Ishikawa (cell line): ENCODE measurements at regions not wholly inside any gene's neighbourhood (a gene's known extent, or its start where the extent isn't known, plus 50 kb on each side); places are given as distances from the start of the nearest gene placed in this dataset.
A peak's percentile ranks its signal among the peaks of the same experiment; 100 is the strongest.

Experiments
- CEBPB ChIP-seq: IDR thresholded peaks from 2 replicates; pipeline ENCODE4 v1.6.1; 2012
- CREB1 ChIP-seq: IDR thresholded peaks from 2 replicates; pipeline ENCODE4 v1.6.1; 2012; ENCODE audit warnings: low read depth
- EGR1 ChIP-seq: IDR thresholded peaks from 2 replicates; pipeline ENCODE4 v1.6.1; 2012
- EP300 ChIP-seq: IDR thresholded peaks from 2 replicates; pipeline ENCODE4 v1.6.1; 2012; ENCODE audit warnings: borderline replicate concordance
- FOXM1 ChIP-seq: IDR thresholded peaks from 2 replicates; pipeline ENCODE4 v1.6.1; 2012; ENCODE audit warnings: low read depth, borderline replicate concordance
- NFIC ChIP-seq: IDR thresholded peaks from 2 replicates; pipeline ENCODE4 v1.6.1; 2012
- RAD21 ChIP-seq: IDR thresholded peaks from 2 replicates; pipeline ENCODE4 v1.6.1; 2012; ENCODE audit warnings: low read depth
- TAF1 ChIP-seq: IDR thresholded peaks from 2 replicates; pipeline ENCODE4 v1.6.1; 2012; ENCODE audit warnings: low read depth, mild to moderate bottlenecking
- TCF12 ChIP-seq: IDR thresholded peaks from 2 replicates; pipeline ENCODE4 v1.6.1; 2012; ENCODE audit warnings: low read depth
- TEAD4 ChIP-seq: IDR thresholded peaks from 2 replicates; pipeline ENCODE4 v1.6.1; 2012
- YY1 ChIP-seq: IDR thresholded peaks from 2 replicates; pipeline ENCODE4 v1.6.1; 2012; ENCODE audit warnings: low read depth
- ZBTB7A ChIP-seq: IDR thresholded peaks from 2 replicates; pipeline ENCODE4 v1.6.1; 2012; ENCODE audit warnings: low read depth
- TF ChIP-seq, protein P1 (sequence below): IDR thresholded peaks from 2 replicates; pipeline ENCODE4 v1.6.1; 2012
- TF ChIP-seq, protein P2 (sequence below): IDR thresholded peaks from 2 replicates; pipeline ENCODE4 v1.6.1; 2012; ENCODE audit warnings: low read depth, mild to moderate bottlenecking
- TF ChIP-seq, protein P3 (sequence below): IDR thresholded peaks from 2 replicates; pipeline ENCODE4 v1.6.1; 2012

DNA sequence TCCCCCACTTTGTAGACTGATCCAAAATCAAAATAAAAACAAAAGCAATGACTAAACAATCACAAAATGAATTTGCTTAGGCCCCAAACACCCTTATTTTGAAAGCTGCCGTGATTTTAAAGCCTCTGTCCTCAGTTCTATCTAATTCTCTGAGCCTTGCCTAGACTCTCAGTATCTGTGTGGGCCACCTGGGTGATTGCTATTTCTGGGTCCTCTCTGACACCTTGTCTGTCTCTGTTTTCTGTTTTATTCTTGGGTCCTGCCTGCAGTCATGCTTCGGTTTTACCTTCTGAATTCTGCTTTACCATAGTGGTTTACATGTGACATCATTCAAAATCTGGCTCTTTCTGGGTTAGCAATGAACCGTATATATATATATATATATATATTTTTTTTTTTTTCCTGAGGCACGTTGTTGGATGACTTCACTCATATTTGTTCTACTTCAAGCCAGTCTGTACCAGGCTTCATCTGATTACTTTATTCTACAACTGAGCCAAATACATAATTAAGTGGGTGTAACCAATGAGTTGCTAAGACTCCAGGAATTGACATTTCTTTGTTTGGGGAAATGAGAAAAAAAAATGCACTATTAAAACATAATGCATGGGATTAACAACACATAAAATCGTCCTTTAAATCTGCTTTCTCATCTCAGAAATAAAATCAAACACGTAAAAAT is 710.7 kb upstream of the SLIT2 start:
- TF ChIP-seq TAF1, result no peak
- TF ChIP-seq CREB1, result no peak
- TF ChIP-seq, protein P1, sequence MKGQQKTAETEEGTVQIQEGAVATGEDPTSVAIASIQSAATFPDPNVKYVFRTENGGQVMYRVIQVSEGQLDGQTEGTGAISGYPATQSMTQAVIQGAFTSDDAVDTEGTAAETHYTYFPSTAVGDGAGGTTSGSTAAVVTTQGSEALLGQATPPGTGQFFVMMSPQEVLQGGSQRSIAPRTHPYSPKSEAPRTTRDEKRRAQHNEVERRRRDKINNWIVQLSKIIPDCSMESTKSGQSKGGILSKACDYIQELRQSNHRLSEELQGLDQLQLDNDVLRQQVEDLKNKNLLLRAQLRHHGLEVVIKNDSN, result no peak
- TF ChIP-seq, protein P2, sequence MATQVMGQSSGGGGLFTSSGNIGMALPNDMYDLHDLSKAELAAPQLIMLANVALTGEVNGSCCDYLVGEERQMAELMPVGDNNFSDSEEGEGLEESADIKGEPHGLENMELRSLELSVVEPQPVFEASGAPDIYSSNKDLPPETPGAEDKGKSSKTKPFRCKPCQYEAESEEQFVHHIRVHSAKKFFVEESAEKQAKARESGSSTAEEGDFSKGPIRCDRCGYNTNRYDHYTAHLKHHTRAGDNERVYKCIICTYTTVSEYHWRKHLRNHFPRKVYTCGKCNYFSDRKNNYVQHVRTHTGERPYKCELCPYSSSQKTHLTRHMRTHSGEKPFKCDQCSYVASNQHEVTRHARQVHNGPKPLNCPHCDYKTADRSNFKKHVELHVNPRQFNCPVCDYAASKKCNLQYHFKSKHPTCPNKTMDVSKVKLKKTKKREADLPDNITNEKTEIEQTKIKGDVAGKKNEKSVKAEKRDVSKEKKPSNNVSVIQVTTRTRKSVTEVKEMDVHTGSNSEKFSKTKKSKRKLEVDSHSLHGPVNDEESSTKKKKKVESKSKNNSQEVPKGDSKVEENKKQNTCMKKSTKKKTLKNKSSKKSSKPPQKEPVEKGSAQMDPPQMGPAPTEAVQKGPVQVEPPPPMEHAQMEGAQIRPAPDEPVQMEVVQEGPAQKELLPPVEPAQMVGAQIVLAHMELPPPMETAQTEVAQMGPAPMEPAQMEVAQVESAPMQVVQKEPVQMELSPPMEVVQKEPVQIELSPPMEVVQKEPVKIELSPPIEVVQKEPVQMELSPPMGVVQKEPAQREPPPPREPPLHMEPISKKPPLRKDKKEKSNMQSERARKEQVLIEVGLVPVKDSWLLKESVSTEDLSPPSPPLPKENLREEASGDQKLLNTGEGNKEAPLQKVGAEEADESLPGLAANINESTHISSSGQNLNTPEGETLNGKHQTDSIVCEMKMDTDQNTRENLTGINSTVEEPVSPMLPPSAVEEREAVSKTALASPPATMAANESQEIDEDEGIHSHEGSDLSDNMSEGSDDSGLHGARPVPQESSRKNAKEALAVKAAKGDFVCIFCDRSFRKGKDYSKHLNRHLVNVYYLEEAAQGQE, result no peak
- no peak for TF ChIP-seq CEBPB
- no peak for TF ChIP-seq YY1
- no peak for TF ChIP-seq TCF12
- TF ChIP-seq EGR1, result no peak
- TF ChIP-seq, protein P3, sequence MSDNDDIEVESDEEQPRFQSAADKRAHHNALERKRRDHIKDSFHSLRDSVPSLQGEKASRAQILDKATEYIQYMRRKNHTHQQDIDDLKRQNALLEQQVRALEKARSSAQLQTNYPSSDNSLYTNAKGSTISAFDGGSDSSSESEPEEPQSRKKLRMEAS, result no peak
- no peak for TF ChIP-seq FOXM1

DNA sequence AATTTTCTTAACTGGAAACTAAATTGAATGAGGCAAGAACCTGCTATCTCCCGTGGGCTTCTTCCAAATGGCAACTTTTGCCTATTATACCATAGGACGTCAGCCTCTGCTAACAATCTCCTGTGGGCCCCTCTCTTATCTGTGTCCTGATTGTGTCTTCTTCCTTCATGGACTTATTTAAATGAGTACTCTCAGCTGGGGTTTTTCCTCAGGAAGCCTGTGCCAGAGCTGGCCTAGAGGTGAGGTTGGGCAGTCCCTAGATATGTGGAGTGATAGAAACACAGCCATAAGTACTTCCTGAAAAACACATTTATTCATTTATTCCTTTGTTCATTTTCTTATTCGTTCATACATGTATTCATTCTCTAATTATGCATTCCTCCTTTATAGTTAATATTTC is 712.5 kb upstream of the SLIT2 start:
- no peak for TF ChIP-seq YY1
- no peak for TF ChIP-seq CEBPB
- no peak for TF ChIP-seq TEAD4
- no peak for TF ChIP-seq EGR1
- TF ChIP-seq, protein P1, result no peak

DNA sequence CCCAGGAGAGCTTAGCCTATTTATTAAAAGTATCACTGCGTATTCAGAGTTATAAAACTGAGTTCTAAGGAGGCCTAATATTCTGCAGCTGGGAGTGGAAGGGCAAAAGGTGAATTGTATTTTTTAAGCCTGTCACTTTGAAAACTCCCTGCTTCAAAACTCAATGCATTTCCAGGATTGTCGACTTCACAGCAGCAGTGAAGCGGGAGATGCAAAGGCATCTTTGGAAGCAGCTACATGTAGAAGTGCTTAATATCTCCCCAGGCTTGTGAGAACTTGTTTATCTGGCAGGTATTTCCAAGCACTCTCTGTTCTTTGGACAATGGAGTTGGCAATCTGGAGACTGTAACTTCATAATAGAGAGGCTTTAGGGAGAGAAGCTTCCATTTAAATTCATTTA is 717.5 kb upstream of the SLIT2 start:
- TF ChIP-seq, protein P2, result no peak
- TF ChIP-seq YY1, result no peak
- no peak for TF ChIP-seq TEAD4
- TF ChIP-seq, protein P3, result no peak
- TF ChIP-seq NFIC, result no peak
- TF ChIP-seq, protein P1, result no peak
- TF ChIP-seq TCF12, result no peak
- TF ChIP-seq CEBPB, result no peak
- TF ChIP-seq TAF1, result no peak
- no peak for TF ChIP-seq CREB1
- no peak for TF ChIP-seq FOXM1
- TF ChIP-seq RAD21, result no peak
- TF ChIP-seq ZBTB7A, result no peak

DNA sequence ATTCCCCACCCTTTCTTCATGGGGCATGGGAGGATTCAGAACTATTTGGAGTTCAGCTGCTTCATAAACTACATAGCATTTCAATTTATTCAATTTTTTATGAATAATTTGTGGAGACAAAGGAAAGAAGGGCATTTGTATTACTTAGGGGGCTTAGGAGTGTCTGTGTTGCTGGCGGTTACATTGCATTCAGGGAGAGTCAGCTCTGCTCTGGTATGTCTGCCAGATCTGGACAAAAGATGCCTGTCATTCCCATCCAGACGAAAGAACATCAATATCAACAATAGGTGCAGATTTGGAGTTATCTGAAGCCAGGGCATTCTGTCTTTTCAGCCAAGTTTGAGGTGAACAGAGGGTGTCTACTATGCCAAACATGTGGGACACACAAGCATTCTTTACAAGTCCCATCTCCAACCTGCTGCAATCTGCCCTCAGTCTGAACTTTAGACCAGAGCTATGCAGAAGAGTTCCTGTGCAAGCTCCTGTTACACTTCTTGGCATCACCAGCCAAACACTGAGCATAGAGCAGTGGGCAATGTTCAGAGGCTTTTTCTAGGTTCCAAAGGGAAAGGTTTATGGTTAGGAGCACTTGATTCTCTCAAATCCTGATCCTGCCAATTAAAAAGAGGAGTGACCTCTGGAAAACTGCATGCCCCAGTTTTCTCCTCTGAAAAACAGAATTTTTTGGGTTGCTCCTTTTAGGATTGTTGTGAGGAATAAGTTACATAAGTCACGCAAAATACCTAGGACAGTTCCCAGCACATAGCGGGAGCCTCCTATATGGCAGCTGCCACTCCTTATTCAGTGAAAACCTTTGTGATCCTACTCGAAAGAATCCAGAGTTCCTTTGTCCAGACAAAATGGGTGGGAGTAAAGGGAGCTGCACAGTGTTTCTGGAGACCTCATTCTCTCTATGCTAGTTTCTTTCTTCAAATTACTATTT is 719.5 kb upstream of the SLIT2 start:
- TF ChIP-seq, protein P2, result peak; percentile 63
- TF ChIP-seq, protein P1, result no peak
- no peak for TF ChIP-seq EP300
- no peak for TF ChIP-seq ZBTB7A
- TF ChIP-seq CREB1, result no peak
- TF ChIP-seq TCF12, result no peak
